Transverse colon (tissue), 4 donors: ENCODE measurements at regions not wholly inside any gene's neighbourhood (a gene's known extent, or its start where the extent isn't known, plus 50 kb on each side); places are given as distances from the start of the nearest gene placed in this dataset.

Experiments used
- DNase-seq: peaks from one replicate; pipeline ENCODE4 v3.0.0-alpha.2; 2019
- H3K27ac ChIP-seq, 4 donors: fragments of 200-600 bp; sonication (generic); 2 replicates each; pipeline ENCODE4 v1.5.1; 2016 to 2018; ENCODE audit warnings: inconsistent platforms in 4 of 4
- H3K27me3 ChIP-seq: fragments of 200-600 bp; sonication (generic); 2 replicates; pipeline ENCODE4 v1.5.1; 2017; ENCODE audit warnings: inconsistent platforms
- H3K36me3 ChIP-seq, 4 donors: fragments of 200-600 bp; sonication (generic); 2 replicates each; pipeline ENCODE4 v1.5.1; 2017 to 2019; ENCODE audit warnings: inconsistent platforms in 4 of 4
- H3K4me1 ChIP-seq, 4 donors: fragments of 200-600 bp; sonication (generic); 2 replicates each; pipeline ENCODE4 v1.5.1; 2017 to 2020; ENCODE audit warnings: inconsistent platforms in 4 of 4
- H3K4me3 ChIP-seq, 4 donors: fragments of 200-600 bp; sonication (generic); 1 replicate in 1 of 4; 2 replicates in 3 of 4; pipeline versions ENCODE4 v1.5.1 to v1.6.1; 2017 to 2019; ENCODE audit warnings: inconsistent platforms in 4 of 4
- H3K9me3 ChIP-seq, 2 donors: fragments of 200-600 bp; sonication (generic); 2 replicates each; pipeline ENCODE4 v1.5.1; 2017 to 2019; ENCODE audit warnings: inconsistent platforms in 2 of 2
- EP300 ChIP-seq: sonication (generic); formaldehyde crosslinking; IDR thresholded peaks from one replicate; pipeline ENCODE4 v1.6.1; 2017; ENCODE audit warnings: antibody characterized with exemption, low read depth
- POLR2A ChIP-seq: fragments of 450-650 bp; IDR thresholded peaks from one replicate; pipeline ENCODE4 v1.6.1; 2016; ENCODE audit warnings: antibody characterized with exemption, mild to moderate bottlenecking, moderate library complexity
- POLR2AphosphoS5 ChIP-seq, 3 donors: sonication (generic); formaldehyde crosslinking; IDR thresholded peaks; one replicate each; pipeline ENCODE4 v1.6.1; 2016; ENCODE audit warnings: antibody characterized with exemption in 3 of 3
- WGBS, 2 donors: methylation state at CpG; one replicate each; pipeline ENCODE4 v1.1.5; 2018; ENCODE audit warnings: low coverage in 1 of 2; 5-methylcytosine and 5-hydroxymethylcytosine counted together
- in situ Hi-C, 4 donors: fragments of 200-750 bp; cut with MboI; loops; one replicate each; pipeline versions ENCODE4 v1.15.0 to v1.15.1; 2017; ENCODE audit warnings: low sequenced_read_pairs in 3 of 4, low pct_ligation_motif_present in 1 of 4, low pct_unique_long_range_greater_than_20kb in 1 of 4
- intact Hi-C: fragments of 100-400 bp; cut with DNase I; formaldehyde crosslinking; loops from one replicate; pipeline ENCODE4 v1.15.1; 2023; ENCODE audit warnings: low total_unique reads
- TF ChIP-seq, protein P1 (sequence below), 5 experiments: fragments of 200-600 bp in 3 of 5; fragments of 450-650 bp in 2 of 5; sonication (generic) in 3 of 5; IDR thresholded peaks; 1 replicate in 2 of 5; 2 replicates in 3 of 5; pipeline ENCODE4 v1.5.1; 2016 to 2017; ENCODE audit warnings: antibody characterized with exemption in 5 of 5, inconsistent platforms in 3 of 5, mild to moderate bottlenecking in 2 of 5, moderate library complexity in 1 of 5

- in situ Hi-C loops = no loop called here
These were observed 711.8 kb upstream of the LRFN5 start for GRCh38 chr14:40894846-40895245.

DNA sequence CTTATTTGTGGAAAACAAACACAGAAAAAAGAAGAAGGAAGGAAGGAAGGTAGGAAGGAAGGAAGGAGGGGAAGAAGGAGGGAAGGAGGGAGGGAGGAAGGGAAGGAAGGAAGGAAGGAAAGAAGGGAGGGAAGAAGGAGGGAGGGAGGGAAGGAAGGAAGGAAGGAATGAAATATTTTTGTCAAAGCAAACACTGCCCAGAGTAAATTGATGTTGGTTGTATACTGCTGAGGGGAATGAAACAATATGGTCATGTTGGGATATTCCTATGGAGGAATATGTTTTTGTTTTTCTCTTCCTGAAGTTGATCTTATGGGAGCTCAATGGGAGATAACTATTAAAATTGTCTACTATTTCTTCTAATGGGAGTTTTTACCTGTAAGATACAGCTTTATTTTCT is 717.5 kb upstream of the LRFN5 start:
- no peak for DNase-seq
- in situ Hi-C loops (no loop called here), intact Hi-C loops (no loop called here)
- H3K36me3 ChIP-seq = no peaks in the 10 kb centered on the region
- no peaks in the 10 kb centered on the region for H3K9me3 ChIP-seq
- H3K4me1 ChIP-seq = no peaks in the 10 kb centered on the region
- H3K27me3 ChIP-seq = no peaks in the 10 kb centered on the region
- no peak overlapping the region for H3K27ac ChIP-seq
- no peak overlapping the region for H3K4me3 ChIP-seq
- TF ChIP-seq EP300 (no peak), POLR2A (no peak), POLR2AphosphoS5 (IDR thresholded peaks at IDR 0.05) (no peak)
- TF ChIP-seq, protein P1, sequence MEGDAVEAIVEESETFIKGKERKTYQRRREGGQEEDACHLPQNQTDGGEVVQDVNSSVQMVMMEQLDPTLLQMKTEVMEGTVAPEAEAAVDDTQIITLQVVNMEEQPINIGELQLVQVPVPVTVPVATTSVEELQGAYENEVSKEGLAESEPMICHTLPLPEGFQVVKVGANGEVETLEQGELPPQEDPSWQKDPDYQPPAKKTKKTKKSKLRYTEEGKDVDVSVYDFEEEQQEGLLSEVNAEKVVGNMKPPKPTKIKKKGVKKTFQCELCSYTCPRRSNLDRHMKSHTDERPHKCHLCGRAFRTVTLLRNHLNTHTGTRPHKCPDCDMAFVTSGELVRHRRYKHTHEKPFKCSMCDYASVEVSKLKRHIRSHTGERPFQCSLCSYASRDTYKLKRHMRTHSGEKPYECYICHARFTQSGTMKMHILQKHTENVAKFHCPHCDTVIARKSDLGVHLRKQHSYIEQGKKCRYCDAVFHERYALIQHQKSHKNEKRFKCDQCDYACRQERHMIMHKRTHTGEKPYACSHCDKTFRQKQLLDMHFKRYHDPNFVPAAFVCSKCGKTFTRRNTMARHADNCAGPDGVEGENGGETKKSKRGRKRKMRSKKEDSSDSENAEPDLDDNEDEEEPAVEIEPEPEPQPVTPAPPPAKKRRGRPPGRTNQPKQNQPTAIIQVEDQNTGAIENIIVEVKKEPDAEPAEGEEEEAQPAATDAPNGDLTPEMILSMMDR (IDR thresholded peaks at IDR 0.05) = no peak

More at GRCh38 chr14:40894846-40895245, 711.8 kb upstream of the LRFN5 start:
- no peak for DNase-seq
- Histone ChIP-seq H3K27me3 (no peaks in the 10 kb centered on the region), H3K4me1 (no peaks in the 10 kb centered on the region), H3K36me3 (no peaks in the 10 kb centered on the region), H3K4me3 (no peak overlapping the region), H3K9me3 (no peaks in the 10 kb centered on the region), H3K27ac (no peak overlapping the region)
- intact Hi-C loops = no loop called here
- WGBS, 2 donors = 78 to 94% methylated on average over 2 of the region's 2 CpGs
- TF ChIP-seq, protein P1 (IDR thresholded peaks at IDR 0.05) = no peak

- WGBS, 2 donors = 73 to 83% methylated on average over 2 of the region's 2 CpGs
- DNase-seq = no peak
- H3K27ac ChIP-seq = no peak overlapping the region
- no peaks in the 10 kb centered on the region for H3K27me3 ChIP-seq
- H3K4me3 ChIP-seq = no peak overlapping the region
- no peaks in the 10 kb centered on the region for H3K4me1 ChIP-seq
- in situ Hi-C loops (no loop called here), intact Hi-C loops (no loop called here)
- H3K36me3 ChIP-seq = no peaks in the 10 kb centered on the region
- TF ChIP-seq POLR2AphosphoS5 (IDR thresholded peaks at IDR 0.05) (no peak), EP300 (no peak), POLR2A (no peak)
- TF ChIP-seq, protein P1 (IDR thresholded peaks at IDR 0.05) = no peak
- no peaks in the 10 kb centered on the region for H3K9me3 ChIP-seq
These were observed 718.8 kb upstream of the LRFN5 start for GRCh38 chr14:40887912-40888311.

- Histone ChIP-seq H3K4me3 (no peak overlapping the region), H3K27me3 (no peaks in the 10 kb centered on the region), H3K27ac (no peak overlapping the region), H3K4me1 (no peaks in the 10 kb centered on the region), H3K36me3 (no peaks in the 10 kb centered on the region), H3K9me3 (peaks cover 0 to 4% of the 10 kb centered on the region in 2 donors)
- TF ChIP-seq POLR2A (no peak), EP300 (no peak), POLR2AphosphoS5 (IDR thresholded peaks at IDR 0.05) (no peak)
- DNase-seq = no peak
- in situ Hi-C loops = no loop called here
- WGBS, 2 donors = 67 to 73% methylated on average over 1 of the region's 1 CpG
- intact Hi-C loops = no loop called here
These were observed 736.4 kb upstream of the LRFN5 start for GRCh38 chr14:40870252-40870651.

DNA sequence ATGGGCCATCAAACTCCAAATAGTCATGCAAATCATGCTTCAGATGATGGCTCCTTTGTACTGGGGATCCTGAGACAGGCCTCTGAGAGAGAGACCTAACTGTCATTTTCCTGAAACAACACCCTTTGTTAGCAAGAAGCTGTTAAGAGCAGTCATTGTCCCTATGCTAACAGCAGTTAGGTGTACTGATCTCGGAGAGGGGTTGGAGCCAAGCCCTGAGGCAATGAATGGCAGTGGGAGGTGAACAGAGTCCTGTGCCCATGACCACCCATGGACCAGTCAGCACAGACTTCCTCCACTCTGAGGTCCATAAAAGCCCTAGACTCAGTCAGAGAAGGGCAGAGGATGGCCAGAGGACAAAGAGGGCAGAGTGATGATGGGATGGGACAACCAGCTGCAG is 747.6 kb upstream of the LRFN5 start:
- TF ChIP-seq, protein P1 (IDR thresholded peaks at IDR 0.05) = no peak
- TF ChIP-seq POLR2A = no peak
- TF ChIP-seq POLR2AphosphoS5 (IDR thresholded peaks at IDR 0.05) = no peak
- no peak for TF ChIP-seq EP300
- Histone ChIP-seq H3K36me3 (no peaks in the 10 kb centered on the region), H3K27me3 (no peaks in the 10 kb centered on the region), H3K4me1 (no peaks in the 10 kb centered on the region), H3K27ac (no peak overlapping the region), H3K9me3 (peaks cover 0 to 5% of the 10 kb centered on the region in 2 donors), H3K4me3 (no peak overlapping the region)
- no peak for DNase-seq
- in situ Hi-C loops = no loop called here
- 63% methylated on average over 1 of the region's 1 CpG; no CpG with 5 or more reads in 1 of the 2 donors for WGBS, 2 donors
- intact Hi-C loops = no loop called here
